CD4-positive, alpha-beta T cell treated with Interleukin-12 subunit alpha and Interleukin-12 subunit beta, for 1 hour (primary cell): ENCODE measurements at regions not wholly inside any gene's neighbourhood (a gene's known extent, or its start where the extent isn't known, plus 50 kb on each side); places are given as distances from the start of the nearest gene placed in this dataset.

ENCODE experiments used
- DNase-seq: peaks from one replicate; pipeline ENCODE4 v3.0.0-alpha.2; 2020

DNA sequence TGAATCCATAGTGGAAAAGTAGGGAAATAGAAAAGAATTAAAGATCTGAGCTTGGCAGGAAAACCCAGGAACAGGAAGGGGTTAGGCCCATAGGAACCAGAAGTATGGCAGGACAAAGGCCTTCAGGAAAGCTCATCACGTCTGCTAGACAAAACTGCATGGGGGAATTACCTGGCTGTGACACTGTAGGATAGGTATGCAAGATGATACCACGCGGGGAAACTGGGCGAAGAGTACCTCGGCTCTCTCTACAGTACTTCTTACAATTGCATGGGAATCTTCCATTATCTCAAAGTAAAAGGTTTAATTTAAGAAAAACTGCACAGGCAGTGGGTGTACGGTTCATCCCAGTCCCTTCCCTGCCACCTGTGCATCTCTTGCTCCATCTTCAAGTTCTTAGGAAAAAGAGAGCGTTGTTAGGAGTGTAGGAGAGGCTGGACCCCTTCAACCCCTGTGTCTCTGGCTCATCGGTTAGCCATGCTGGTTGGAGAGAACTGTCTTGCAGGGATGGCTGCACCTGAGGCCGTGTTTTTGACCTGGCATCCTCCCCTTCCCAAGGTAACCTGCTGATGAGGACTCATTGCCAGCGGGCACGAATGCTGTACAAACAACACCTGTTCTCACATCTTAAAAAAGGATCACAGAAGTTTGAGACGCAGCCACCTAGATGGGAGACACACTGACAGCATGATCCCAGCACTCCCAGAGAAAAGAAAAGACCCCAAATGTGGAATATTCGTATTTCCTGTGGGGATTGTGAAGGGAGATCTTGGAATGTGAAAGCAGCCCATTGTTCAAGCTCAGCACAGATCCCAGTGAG, 120.5 kb upstream of the COPS8 start:
- DNase-seq = no peak

DNA sequence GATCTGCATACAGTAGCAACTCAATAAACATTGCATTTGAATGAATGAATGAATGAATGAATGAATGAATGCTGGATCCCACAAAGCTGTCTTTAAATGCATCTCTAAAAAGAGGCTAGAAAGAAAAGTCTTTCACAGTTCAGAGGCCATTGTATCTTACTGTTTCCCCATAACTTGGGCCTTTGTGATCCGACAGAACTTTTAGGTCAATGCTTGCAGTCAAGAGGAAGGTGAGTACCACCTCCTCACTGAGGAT, 119.9 kb upstream of the COPS8 start:
- no peak for DNase-seq

GRCh38 chr2:236967499-236967783, 118.2 kb upstream of the COPS8 start:
- no peak for DNase-seq

DNA sequence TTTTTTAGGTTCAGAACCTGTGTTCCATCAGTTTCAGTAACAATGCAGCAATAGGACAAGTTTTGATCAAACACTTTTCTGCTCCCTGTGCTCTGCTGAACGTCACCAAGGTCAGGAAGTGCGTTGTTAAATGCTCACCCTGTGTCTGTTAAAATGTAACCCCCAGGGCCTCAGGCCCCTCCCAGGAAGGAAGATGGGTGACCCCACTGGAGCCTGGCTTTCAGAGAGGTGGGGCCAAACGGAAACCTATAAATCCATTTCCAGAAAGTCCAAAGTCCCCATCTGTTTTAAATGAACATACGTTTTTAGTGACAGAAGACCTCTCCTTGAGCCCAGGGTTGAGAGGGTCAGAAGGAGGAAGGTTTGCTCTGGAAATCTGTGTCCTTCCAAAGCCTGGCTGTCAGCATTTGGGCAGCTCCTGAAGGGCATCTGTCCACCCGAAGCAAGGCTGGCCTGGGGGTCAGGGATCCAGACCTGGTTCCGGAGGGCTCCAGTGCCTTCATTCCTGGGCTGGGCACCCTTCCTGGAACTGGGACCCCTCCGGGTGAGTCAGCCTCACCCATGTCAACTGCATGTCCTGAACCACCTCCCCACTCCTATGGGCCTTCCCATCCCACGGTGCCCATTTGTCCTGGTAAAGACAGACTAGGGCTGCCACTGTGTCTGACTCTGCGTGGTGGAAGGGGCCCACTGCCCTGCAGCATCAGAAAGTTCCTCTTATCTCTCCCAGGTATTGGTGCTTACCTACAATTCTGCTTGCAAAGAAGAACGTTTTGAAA, 117.4 kb upstream of the COPS8 start:
- DNase-seq = peak; percentile 51

- no peak for DNase-seq
Observed at GRCh38 chr2:236968880-236969534, 116.7 kb upstream of the COPS8 start.

GRCh38 chr2:236969767-236970655, 115.7 kb upstream of the COPS8 start:
- peak; percentile 24 for DNase-seq

GRCh38 chr2:236970656-236971010, 115.1 kb upstream of the COPS8 start:
- no peak for DNase-seq

- no peak for DNase-seq
Observed at GRCh38 chr2:236971131-236971821, 114.4 kb upstream of the COPS8 start.

- DNase-seq = no peak
Observed at GRCh38 chr2:236971919-236972381, 113.7 kb upstream of the COPS8 start.

DNA sequence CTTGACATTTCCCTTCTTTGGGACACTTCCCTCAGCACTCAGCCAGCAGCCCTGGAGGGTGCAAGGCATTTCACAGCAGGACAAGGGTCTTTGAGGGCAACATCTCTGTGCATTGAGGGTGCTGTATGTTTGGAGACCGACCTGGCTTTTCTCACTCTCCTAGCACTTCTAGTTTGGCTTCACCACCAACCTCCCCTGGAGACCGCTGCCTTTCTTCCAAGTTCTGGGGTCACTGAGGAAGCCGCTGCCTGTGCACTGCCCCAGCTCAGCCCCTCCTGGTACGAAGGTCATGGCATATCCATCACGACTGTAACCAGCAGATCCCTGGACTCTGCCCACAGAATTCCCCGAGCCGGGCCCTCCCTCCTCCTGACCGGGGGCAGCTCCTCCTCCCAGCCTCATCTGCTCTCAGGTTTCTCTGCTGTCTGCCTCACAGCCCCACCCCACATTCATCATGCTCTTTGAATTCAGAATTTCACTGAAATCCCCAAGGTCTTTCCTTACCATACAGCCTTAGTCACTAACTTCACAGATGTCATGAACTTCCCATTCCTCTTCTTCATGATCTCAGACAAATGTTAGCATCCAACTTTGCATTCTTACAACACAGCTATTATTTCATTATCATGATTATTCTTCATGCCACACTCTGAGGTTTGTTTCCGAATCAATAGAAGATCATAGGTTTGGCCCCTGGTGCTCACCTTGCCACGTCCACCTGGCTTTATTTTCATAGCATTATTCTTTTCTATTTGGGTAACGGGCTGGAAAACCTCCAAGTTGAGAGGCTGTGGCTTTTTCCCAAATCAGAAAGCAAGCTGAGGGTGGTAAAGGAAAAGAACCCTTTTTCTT, 113.0 kb upstream of the COPS8 start:
- DNase-seq = no peak

DNA sequence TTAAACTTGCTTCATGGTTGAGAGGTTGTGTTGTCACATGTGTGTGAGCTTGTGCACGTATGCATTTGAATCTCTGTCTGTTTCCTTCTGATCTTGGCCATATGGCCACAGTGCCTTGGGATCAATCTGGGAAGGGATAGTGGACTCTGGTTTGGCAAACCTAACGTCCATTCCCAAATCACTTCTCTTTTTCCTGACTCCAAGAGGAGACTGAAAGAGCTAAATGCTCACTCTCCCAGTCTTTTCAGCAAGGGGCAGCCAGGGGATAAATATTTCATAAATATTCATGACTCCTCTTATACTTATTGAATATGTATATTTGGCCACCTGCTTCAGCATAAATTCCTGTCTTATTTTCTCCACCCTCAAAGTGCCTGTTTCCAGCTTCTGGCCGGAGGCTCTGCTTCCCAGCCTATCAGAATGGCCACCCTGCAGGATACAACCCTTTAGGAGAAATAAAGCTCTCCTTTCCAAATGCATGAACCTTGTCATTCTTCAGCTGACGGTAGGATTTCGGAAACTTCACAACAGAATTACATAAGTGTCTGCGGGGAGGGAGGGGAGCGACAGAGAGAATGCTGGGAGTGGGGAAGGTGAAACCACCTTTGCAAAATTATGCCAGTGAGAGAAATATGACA, 112.2 kb upstream of the COPS8 start:
- DNase-seq = no peak

GRCh38 chr2:236974148-236974547, 111.5 kb upstream of the COPS8 start:
- no peak for DNase-seq

GRCh38 chr2:236974752-236975151, 110.9 kb upstream of the COPS8 start:
- no peak for DNase-seq

DNA sequence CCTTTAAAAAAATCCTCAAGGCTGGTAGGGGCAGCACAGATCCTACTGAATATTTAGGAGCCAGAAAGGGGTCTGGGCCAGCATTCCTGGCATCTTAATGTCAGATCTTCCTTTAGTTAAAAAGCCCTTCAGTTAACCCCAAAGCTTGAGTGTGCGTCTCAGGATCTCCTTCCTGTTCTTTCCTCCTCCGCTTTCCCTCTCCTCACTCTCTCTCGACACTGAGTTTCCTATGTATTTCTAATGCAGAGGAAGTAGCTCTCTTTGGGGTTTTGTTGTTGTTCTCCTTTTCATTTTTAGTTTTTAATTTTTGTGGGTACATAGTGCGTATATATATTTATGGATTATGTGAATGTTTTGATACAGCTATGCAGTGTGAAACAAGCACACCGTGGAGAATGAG, 109.9 kb upstream of the COPS8 start:
- DNase-seq = no peak

DNA sequence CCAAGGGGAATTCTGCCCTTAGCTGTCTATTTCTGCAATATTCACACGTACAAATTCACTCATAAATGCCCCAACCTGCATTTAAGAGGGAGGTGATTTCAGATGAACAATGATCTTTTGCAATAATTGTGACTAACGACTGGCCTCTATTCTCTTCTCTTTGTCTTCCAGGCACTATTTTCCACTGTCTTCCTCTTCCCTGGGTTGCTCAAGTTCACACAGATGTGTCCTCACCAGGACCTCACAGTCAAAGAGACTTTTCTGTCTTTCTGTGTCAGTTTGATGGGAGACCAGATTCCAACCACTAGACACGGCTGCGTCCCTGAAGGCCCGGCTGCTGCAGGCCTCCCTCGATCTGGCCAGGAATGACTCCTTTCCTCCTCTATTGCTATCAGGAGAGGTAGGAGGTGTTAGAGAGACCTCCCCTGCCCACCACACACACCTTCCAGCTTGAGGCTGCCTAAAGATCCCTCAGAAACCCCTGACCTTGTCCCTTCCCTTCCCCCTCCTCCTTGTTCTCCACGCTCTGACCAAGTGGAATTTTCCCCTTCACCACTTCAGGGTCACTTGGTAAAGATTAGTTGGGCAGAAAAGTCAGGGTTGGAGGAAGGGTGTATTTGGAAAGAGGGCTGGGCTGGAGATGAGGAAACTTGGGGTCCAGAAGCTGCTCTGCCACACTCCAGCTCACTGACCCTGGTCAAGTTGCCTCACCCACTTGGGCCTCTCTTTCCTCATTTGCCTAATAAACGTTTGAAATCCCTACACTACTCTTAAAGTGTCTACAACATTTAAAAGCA, 109.2 kb upstream of the COPS8 start:
- DNase-seq = no peak

GRCh38 chr2:236977063-236977851, 108.4 kb upstream of the COPS8 start:
- no peak for DNase-seq

- no peak for DNase-seq
Observed at GRCh38 chr2:236977852-236978398, 107.8 kb upstream of the COPS8 start.

- no peak for DNase-seq
Observed at GRCh38 chr2:236979664-236980063, 106.0 kb upstream of the COPS8 start.

DNA sequence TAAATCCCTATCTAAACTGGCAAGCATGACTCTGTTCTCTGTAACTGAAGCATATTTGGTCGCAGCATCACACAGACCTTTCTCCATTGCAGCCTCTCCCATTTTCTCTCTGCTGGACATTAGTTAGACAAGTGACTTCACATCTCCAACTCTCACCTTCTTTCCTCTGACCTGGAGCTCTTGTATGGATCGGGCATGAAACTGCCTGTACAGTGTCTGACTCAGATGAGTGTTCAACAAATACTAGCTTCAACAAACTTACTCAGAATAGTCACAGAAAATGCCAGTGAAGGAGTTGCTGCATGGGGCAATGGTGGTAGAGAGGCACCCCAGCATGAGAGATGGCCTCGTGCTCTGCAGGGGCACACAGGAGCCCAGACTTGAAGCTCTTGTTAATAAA, 104.7 kb upstream of the COPS8 start:
- no peak for DNase-seq
